ENCODE measurements at regions not wholly inside any gene's neighbourhood (a gene's known extent, or its start where the extent isn't known, plus 50 kb on each side); places are given as distances from the start of the nearest gene placed in this dataset.

- no peak for TF ChIP-seq ZNF207 (IDR thresholded peaks at IDR 0.05; ENCODE audit: borderline replicate concordance)
- no peak for TF ChIP-seq PREB (CRISPR knock-in tag; IDR thresholded peaks at IDR 0.05)
- TF ChIP-seq, protein P1, sequence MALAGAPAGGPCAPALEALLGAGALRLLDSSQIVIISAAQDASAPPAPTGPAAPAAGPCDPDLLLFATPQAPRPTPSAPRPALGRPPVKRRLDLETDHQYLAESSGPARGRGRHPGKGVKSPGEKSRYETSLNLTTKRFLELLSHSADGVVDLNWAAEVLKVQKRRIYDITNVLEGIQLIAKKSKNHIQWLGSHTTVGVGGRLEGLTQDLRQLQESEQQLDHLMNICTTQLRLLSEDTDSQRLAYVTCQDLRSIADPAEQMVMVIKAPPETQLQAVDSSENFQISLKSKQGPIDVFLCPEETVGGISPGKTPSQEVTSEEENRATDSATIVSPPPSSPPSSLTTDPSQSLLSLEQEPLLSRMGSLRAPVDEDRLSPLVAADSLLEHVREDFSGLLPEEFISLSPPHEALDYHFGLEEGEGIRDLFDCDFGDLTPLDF (CRISPR knock-in tag; IDR thresholded peaks at IDR 0.05), result no peak
- no peak for TF ChIP-seq ZNF589 (CRISPR knock-in tag; conservative IDR thresholded peaks at IDR 0.05)
- no peak for TF ChIP-seq ZFY (CRISPR knock-in tag; IDR thresholded peaks at IDR 0.05)
- no peak; the same call in 1 of the 2 replicates for TF ChIP-seq ZMYM2 (CRISPR knock-in tag; IDR thresholded peaks at IDR 0.05)
- peak; percentile 94 for TF ChIP-seq ERF (CRISPR knock-in tag; IDR thresholded peaks at IDR 0.05)
- TF ChIP-seq ZNF691 (CRISPR knock-in tag; IDR thresholded peaks at IDR 0.05; ENCODE audit: borderline replicate concordance, low read depth), result peak; percentile 54; the same call in 1 of the 2 replicates
- TF ChIP-seq CCAR2 (optimal IDR thresholded peaks at IDR 0.05; ENCODE audit: low read depth, low read length), result no peak
- 0 out of 2 replicates have a peak, but pooled peaks have one; percentile 21 for TF ChIP-seq CREB1 (IDR thresholded peaks at IDR 0.05)
- no peak; the same call in 1 of the 2 replicates for TF ChIP-seq CREB1 (CRISPR knock-in tag; IDR thresholded peaks at IDR 0.05)
- peak; percentile 83 for TF ChIP-seq SALL1 (CRISPR knock-in tag; IDR thresholded peaks at IDR 0.05)
- TF ChIP-seq ZBTB49 (CRISPR knock-in tag; IDR thresholded peaks at IDR 0.05; ENCODE audit: borderline replicate concordance), result no peak
- no peak for TF ChIP-seq ZNF777 (CRISPR knock-in tag; IDR thresholded peaks at IDR 0.05)
- TF ChIP-seq, protein P2, sequence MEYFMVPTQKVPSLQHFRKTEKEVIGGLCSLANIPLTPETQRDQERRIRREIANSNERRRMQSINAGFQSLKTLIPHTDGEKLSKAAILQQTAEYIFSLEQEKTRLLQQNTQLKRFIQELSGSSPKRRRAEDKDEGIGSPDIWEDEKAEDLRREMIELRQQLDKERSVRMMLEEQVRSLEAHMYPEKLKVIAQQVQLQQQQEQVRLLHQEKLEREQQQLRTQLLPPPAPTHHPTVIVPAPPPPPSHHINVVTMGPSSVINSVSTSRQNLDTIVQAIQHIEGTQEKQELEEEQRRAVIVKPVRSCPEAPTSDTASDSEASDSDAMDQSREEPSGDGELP (IDR thresholded peaks at IDR 0.05; ENCODE audit: borderline replicate concordance, low read depth), result peak; percentile 74; the same call in 1 of the 2 replicates
- TF ChIP-seq, protein P3, sequence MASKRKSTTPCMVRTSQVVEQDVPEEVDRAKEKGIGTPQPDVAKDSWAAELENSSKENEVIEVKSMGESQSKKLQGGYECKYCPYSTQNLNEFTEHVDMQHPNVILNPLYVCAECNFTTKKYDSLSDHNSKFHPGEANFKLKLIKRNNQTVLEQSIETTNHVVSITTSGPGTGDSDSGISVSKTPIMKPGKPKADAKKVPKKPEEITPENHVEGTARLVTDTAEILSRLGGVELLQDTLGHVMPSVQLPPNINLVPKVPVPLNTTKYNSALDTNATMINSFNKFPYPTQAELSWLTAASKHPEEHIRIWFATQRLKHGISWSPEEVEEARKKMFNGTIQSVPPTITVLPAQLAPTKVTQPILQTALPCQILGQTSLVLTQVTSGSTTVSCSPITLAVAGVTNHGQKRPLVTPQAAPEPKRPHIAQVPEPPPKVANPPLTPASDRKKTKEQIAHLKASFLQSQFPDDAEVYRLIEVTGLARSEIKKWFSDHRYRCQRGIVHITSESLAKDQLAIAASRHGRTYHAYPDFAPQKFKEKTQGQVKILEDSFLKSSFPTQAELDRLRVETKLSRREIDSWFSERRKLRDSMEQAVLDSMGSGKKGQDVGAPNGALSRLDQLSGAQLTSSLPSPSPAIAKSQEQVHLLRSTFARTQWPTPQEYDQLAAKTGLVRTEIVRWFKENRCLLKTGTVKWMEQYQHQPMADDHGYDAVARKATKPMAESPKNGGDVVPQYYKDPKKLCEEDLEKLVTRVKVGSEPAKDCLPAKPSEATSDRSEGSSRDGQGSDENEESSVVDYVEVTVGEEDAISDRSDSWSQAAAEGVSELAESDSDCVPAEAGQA (IDR thresholded peaks at IDR 0.05; ENCODE audit: low read depth), result peak; percentile 78
- TF ChIP-seq, protein P3 (CRISPR knock-in tag; IDR thresholded peaks at IDR 0.05; ENCODE audit: borderline replicate concordance), result no peak
- no peak for TF ChIP-seq HOXA5 (CRISPR knock-in tag; IDR thresholded peaks at IDR 0.05)
These were observed 112.7 kb upstream of the EGLN3 start (continued) for GRCh38 chr14:34063470-34064164.

Data from HepG2 (cell line).